ENCODE measurements at regions not wholly inside any gene's neighbourhood (a gene's known extent, or its start where the extent isn't known, plus 50 kb on each side); places are given as distances from the start of the nearest gene placed in this dataset.

GRCh38 chrX:102044496-102044895 lies 81.0 kb upstream of the TCEAL2 start:
- Histone ChIP-seq H4K20me1 (ENCODE audit: control insufficient read depth, extremely low read depth, insufficient read depth, low read length) (no peaks in the 10 kb centered on the region), H3K4me1 (ENCODE audit: control insufficient read depth, extremely low read depth, insufficient read depth, low read length) (no peaks in the 10 kb centered on the region), H3K9me1 (ENCODE audit: control insufficient read depth, extremely low read depth, insufficient read depth, low read length) (no peaks in the 10 kb centered on the region), H3K36me3 (ENCODE audit: control insufficient read depth in 2 of 2, extremely low read depth in 1 of 2, insufficient read depth in 2 of 2, low read length in 2 of 2) (no peaks in the 10 kb centered on the region), H2AFZ (ENCODE audit: control insufficient read depth, low read length) (no peak overlapping the region), H3K9ac (ENCODE audit: control insufficient read depth, extremely low read depth, insufficient read depth, low read length) (no peak overlapping the region), H3K4me2 (ENCODE audit: control insufficient read depth, extremely low read depth, insufficient read depth, low read depth, low read length) (no peak overlapping the region), H3K4me3 (ENCODE audit: control insufficient read depth in 2 of 3, extremely low read depth in 1 of 3, insufficient read depth in 2 of 3, low read depth in 1 of 3, low read length in 3 of 3) (no peak overlapping the region), H3K27me3 (ENCODE audit: control insufficient read depth, extremely low read depth, insufficient read depth, low read length) (no peaks in the 10 kb centered on the region), H3K27ac (ENCODE audit: control insufficient read depth, insufficient read depth, low read length) (no peak overlapping the region), H3K9me3 (ENCODE audit: control insufficient read depth, low read depth, low read length) (no peaks in the 10 kb centered on the region), H3K79me2 (ENCODE audit: control insufficient read depth, insufficient read depth, low read length) (no peaks in the 10 kb centered on the region)
- dilution Hi-C loops (cut with MboI; ENCODE audit: extremely low pct_ligation_motif_present, low sequenced_read_pairs) = no loop called here
- DNase-seq (ENCODE audit: low read depth, low spot score) = no peak
- no peak for TF ChIP-seq CTCF (optimal IDR thresholded peaks at IDR 0.05 in 1 of 3, IDR thresholded peaks at IDR 0.05 in 1 of 3, conservative IDR thresholded peaks at IDR 0.05 in 1 of 3; ENCODE audit: extremely low read depth in 1 of 3, insufficient read depth in 2 of 3, low read length in 3 of 3)
- no peak for TF ChIP-seq EZH2 (IDR thresholded peaks at IDR 0.05; ENCODE audit: low read length)
- no peak for FAIRE-seq

DNA sequence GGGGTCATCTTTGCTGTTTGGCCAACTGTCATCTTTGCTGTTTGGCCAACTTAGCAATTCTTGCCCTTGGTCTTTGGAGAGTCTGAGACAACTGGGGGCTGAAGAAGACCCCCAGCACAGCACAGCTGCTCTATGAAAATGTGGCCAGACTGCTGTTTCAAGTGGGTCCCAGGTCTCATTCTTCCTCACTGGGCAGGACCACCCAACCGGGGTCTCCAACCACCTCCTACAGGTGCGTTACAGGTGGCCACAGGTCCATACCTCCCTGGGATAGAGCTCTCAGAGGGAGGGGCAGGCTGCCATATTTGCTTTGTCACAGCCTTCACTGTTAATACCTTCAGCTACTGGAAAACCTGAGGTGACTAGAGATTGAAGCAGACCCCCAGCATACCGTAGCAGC lies 82.1 kb upstream of the TCEAL2 start:
- dilution Hi-C loops (cut with MboI; ENCODE audit: extremely low pct_ligation_motif_present, low sequenced_read_pairs) = no loop called here
- Histone ChIP-seq H3K36me3 (ENCODE audit: control insufficient read depth in 2 of 2, extremely low read depth in 1 of 2, insufficient read depth in 2 of 2, low read length in 2 of 2) (no peaks in the 10 kb centered on the region), H2AFZ (ENCODE audit: control insufficient read depth, low read length) (no peak overlapping the region), H3K79me2 (ENCODE audit: control insufficient read depth, insufficient read depth, low read length) (no peaks in the 10 kb centered on the region), H3K27ac (ENCODE audit: control insufficient read depth, insufficient read depth, low read length) (no peak overlapping the region), H3K4me1 (ENCODE audit: control insufficient read depth, extremely low read depth, insufficient read depth, low read length) (no peaks in the 10 kb centered on the region), H4K20me1 (ENCODE audit: control insufficient read depth, extremely low read depth, insufficient read depth, low read length) (no peaks in the 10 kb centered on the region), H3K9me3 (ENCODE audit: control insufficient read depth, low read depth, low read length) (no peaks in the 10 kb centered on the region), H3K9ac (ENCODE audit: control insufficient read depth, extremely low read depth, insufficient read depth, low read length) (no peak overlapping the region), H3K4me2 (ENCODE audit: control insufficient read depth, extremely low read depth, insufficient read depth, low read depth, low read length) (no peak overlapping the region), H3K4me3 (ENCODE audit: control insufficient read depth in 2 of 3, extremely low read depth in 1 of 3, insufficient read depth in 2 of 3, low read depth in 1 of 3, low read length in 3 of 3) (no peak overlapping the region), H3K9me1 (ENCODE audit: control insufficient read depth, extremely low read depth, insufficient read depth, low read length) (no peaks in the 10 kb centered on the region), H3K27me3 (ENCODE audit: control insufficient read depth, extremely low read depth, insufficient read depth, low read length) (no peaks in the 10 kb centered on the region)
- DNase-seq (ENCODE audit: low read depth, low spot score) = no peak
- FAIRE-seq = no peak
- TF ChIP-seq CTCF (optimal IDR thresholded peaks at IDR 0.05 in 1 of 3, IDR thresholded peaks at IDR 0.05 in 1 of 3, conservative IDR thresholded peaks at IDR 0.05 in 1 of 3; ENCODE audit: extremely low read depth in 1 of 3, insufficient read depth in 2 of 3, low read length in 3 of 3) (no peak), EZH2 (IDR thresholded peaks at IDR 0.05; ENCODE audit: low read length) (no peak)
